ENCODE measurements at regions not wholly inside any gene's neighbourhood (a gene's known extent, or its start where the extent isn't known, plus 50 kb on each side); places are given as distances from the start of the nearest gene placed in this dataset.

DNA sequence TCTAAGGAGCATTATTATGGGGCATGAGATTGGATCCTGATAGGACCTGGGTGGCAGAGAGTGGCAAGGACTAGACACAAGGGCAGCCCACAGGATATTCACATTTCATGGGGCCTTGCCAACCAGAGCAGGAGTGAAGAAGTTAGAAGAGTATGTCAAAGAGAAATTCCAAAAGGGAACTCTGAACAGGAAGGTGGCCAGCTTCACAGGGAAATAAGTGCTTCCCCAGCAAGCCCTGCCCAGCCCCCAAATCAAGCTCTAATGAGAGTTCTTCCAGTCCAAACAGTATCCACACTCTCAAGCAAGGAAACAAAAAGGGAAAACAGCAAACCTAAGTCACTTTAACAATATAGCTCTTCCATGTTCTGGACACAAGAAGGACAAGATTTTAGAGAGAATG is 130.2 kb upstream of the COL8A1 start:
- H3K27ac ChIP-seq (ENCODE audit: low read length) = no peak overlapping the region
- H2AFZ ChIP-seq (ENCODE audit: low read length) = no peak overlapping the region
- no peaks in the 10 kb centered on the region for H4K20me1 ChIP-seq (ENCODE audit: insufficient read depth, low read length)
- no peak overlapping the region for H3K4me3 ChIP-seq (ENCODE audit: low read length)
- H3K9me3 ChIP-seq (replicated peaks; ENCODE audit: insufficient read depth, low read length) = no peaks in the 10 kb centered on the region
- DNase-seq = no peak
- TF ChIP-seq, protein P1, sequence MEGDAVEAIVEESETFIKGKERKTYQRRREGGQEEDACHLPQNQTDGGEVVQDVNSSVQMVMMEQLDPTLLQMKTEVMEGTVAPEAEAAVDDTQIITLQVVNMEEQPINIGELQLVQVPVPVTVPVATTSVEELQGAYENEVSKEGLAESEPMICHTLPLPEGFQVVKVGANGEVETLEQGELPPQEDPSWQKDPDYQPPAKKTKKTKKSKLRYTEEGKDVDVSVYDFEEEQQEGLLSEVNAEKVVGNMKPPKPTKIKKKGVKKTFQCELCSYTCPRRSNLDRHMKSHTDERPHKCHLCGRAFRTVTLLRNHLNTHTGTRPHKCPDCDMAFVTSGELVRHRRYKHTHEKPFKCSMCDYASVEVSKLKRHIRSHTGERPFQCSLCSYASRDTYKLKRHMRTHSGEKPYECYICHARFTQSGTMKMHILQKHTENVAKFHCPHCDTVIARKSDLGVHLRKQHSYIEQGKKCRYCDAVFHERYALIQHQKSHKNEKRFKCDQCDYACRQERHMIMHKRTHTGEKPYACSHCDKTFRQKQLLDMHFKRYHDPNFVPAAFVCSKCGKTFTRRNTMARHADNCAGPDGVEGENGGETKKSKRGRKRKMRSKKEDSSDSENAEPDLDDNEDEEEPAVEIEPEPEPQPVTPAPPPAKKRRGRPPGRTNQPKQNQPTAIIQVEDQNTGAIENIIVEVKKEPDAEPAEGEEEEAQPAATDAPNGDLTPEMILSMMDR (IDR thresholded peaks at IDR 0.05; ENCODE audit: low read length) = no peak
- TF ChIP-seq EZH2 (optimal IDR thresholded peaks at IDR 0.05; ENCODE audit: low read depth, low read length) (no peak), EZH2phosphoT487 (IDR thresholded peaks at IDR 0.05; ENCODE audit: low read length) (no peak)
- H3K9me2 ChIP-seq (replicated peaks; ENCODE audit: insufficient read depth, low read length) = no peaks in the 10 kb centered on the region
- H3F3A ChIP-seq (ENCODE audit: insufficient read depth, low read length) = no peaks in the 10 kb centered on the region
- H3K9ac ChIP-seq (ENCODE audit: low read length) = no peak overlapping the region
- H3K36me3 ChIP-seq (replicated peaks; ENCODE audit: insufficient read depth, low read length) = no peaks in the 10 kb centered on the region
- H3K4me2 ChIP-seq (ENCODE audit: low read depth, low read length) = no peak overlapping the region
- no peaks in the 10 kb centered on the region for H3K27me3 ChIP-seq (replicated peaks; ENCODE audit: insufficient read depth, low read length)
- no peaks in the 10 kb centered on the region for H3K79me2 ChIP-seq (ENCODE audit: low read length)
- H3K4me1 ChIP-seq (ENCODE audit: low read length) = no peaks in the 10 kb centered on the region

GRCh38 chr3:99505646-99506269 is 132.6 kb upstream of the COL8A1 start:
- H3K9me2 ChIP-seq (replicated peaks; ENCODE audit: insufficient read depth, low read length) = no peaks in the 10 kb centered on the region
- no peaks in the 10 kb centered on the region for H3K4me1 ChIP-seq (ENCODE audit: low read length)
- no peak overlapping the region for H3K27ac ChIP-seq (ENCODE audit: low read length)
- H3K9ac ChIP-seq (ENCODE audit: low read length) = no peak overlapping the region
- no peaks in the 10 kb centered on the region for H3F3A ChIP-seq (ENCODE audit: insufficient read depth, low read length)
- no peaks in the 10 kb centered on the region for H4K20me1 ChIP-seq (ENCODE audit: insufficient read depth, low read length)
- no peak for TF ChIP-seq EZH2phosphoT487 (IDR thresholded peaks at IDR 0.05; ENCODE audit: low read length)
- TF ChIP-seq, protein P1 (IDR thresholded peaks at IDR 0.05; ENCODE audit: low read length) = no peak
- TF ChIP-seq EZH2 (optimal IDR thresholded peaks at IDR 0.05; ENCODE audit: low read depth, low read length) = no peak
- no peaks in the 10 kb centered on the region for H3K36me3 ChIP-seq (replicated peaks; ENCODE audit: insufficient read depth, low read length)
- H3K9me3 ChIP-seq (replicated peaks; ENCODE audit: insufficient read depth, low read length) = no peaks in the 10 kb centered on the region
- H2AFZ ChIP-seq (ENCODE audit: low read length) = no peak overlapping the region
- no peaks in the 10 kb centered on the region for H3K27me3 ChIP-seq (replicated peaks; ENCODE audit: insufficient read depth, low read length)
- H3K4me3 ChIP-seq (ENCODE audit: low read length) = no peak overlapping the region
- H3K4me2 ChIP-seq (ENCODE audit: low read depth, low read length) = no peak overlapping the region
- H3K79me2 ChIP-seq (ENCODE audit: low read length) = no peaks in the 10 kb centered on the region
- peak; percentile 30 for DNase-seq

GRCh38 chr3:99505200-99505599 is 133.2 kb upstream of the COL8A1 start:
- H3F3A ChIP-seq (ENCODE audit: insufficient read depth, low read length) = no peaks in the 10 kb centered on the region
- H3K79me2 ChIP-seq (ENCODE audit: low read length) = no peaks in the 10 kb centered on the region
- no peaks in the 10 kb centered on the region for H3K9me3 ChIP-seq (replicated peaks; ENCODE audit: insufficient read depth, low read length)
- DNase-seq = no peak
- no peaks in the 10 kb centered on the region for H4K20me1 ChIP-seq (ENCODE audit: insufficient read depth, low read length)
- no peak overlapping the region for H2AFZ ChIP-seq (ENCODE audit: low read length)
- TF ChIP-seq, protein P1 (IDR thresholded peaks at IDR 0.05; ENCODE audit: low read length) = no peak
- TF ChIP-seq EZH2phosphoT487 (IDR thresholded peaks at IDR 0.05; ENCODE audit: low read length) = no peak
- no peak for TF ChIP-seq EZH2 (optimal IDR thresholded peaks at IDR 0.05; ENCODE audit: low read depth, low read length)
- no peak overlapping the region for H3K4me2 ChIP-seq (ENCODE audit: low read depth, low read length)
- no peak overlapping the region for H3K4me3 ChIP-seq (ENCODE audit: low read length)
- H3K36me3 ChIP-seq (replicated peaks; ENCODE audit: insufficient read depth, low read length) = no peaks in the 10 kb centered on the region
- no peak overlapping the region for H3K9ac ChIP-seq (ENCODE audit: low read length)
- no peaks in the 10 kb centered on the region for H3K27me3 ChIP-seq (replicated peaks; ENCODE audit: insufficient read depth, low read length)
- H3K9me2 ChIP-seq (replicated peaks; ENCODE audit: insufficient read depth, low read length) = no peaks in the 10 kb centered on the region
- no peak overlapping the region for H3K27ac ChIP-seq (ENCODE audit: low read length)
- H3K4me1 ChIP-seq (ENCODE audit: low read length) = no peaks in the 10 kb centered on the region
